GM12878 (cell line): ENCODE measurements at regions not wholly inside any gene's neighbourhood (a gene's known extent, or its start where the extent isn't known, plus 50 kb on each side); places are given as distances from the start of the nearest gene placed in this dataset.

Source experiments
- ATAC-seq: fragments of 200-7000 bp; cut with Tn5 transposase; 3 replicates; pipeline ENCODE4 v1.9.1; 2020; ENCODE audit warnings: mild to moderate bottlenecking, moderate library complexity
- BruUV-seq: library from RNA; stranded (reverse); fragments of 400-500 nt; replicated peaks from 2 replicates; lab custom pipeline; 2021; lab: Mats Ljungman, UMichigan
- CTCF ChIA-PET: fragments of 300-600 bp; sonication (Branson Sonifier 250); formaldehyde crosslinking; extraction: SDS; loops from one replicate; lab custom pipeline; 2021; ENCODE audit warnings: inconsistent platforms; lab: Yijun Ruan, JAX
- POLR2A ChIA-PET: fragments of 350-600 bp; formaldehyde crosslinking; extraction: SDS; loops from one replicate; lab custom pipeline; 2021; ENCODE audit warnings: inconsistent platforms; lab: Charles Lee
- RAD21 ChIA-PET: fragments of 300-600 bp; sonication (Branson Sonifier 250); formaldehyde crosslinking; loops from one replicate; lab custom pipeline; 2023; ENCODE audit warnings: antibody characterized with exemption; ENCODE audit not compliant: unreplicated experiment; lab: Charles Lee
- SMC1A ChIA-PET: fragments of 300-600 bp; sonication (Branson Sonifier 250); formaldehyde crosslinking; loops from one replicate; lab custom pipeline; 2023; ENCODE audit not compliant: unreplicated experiment, uncharacterized antibody; lab: Charles Lee
- DNase-seq: peaks from one replicate; pipeline ENCODE4 v3.0.0-alpha.2; 2011; ENCODE audit warnings: low read depth, low spot score
- FAIRE-seq: peaks from 3 replicates; lab custom pipeline; 2011; peaks lifted over from hg19 to GRCh38; lab: Jason Lieb, UNC
- H2AFZ ChIP-seq: 2 replicates; pipeline ENCODE4 v1.6.0; 2011; ENCODE audit warnings: low read depth, low read length, control low read depth; ENCODE audit not compliant: control insufficient read depth
- H3K27ac ChIP-seq: 2 replicates; pipeline ENCODE4 v1.5.1; 2011; ENCODE audit warnings: control low read depth; ENCODE audit not compliant: control insufficient read depth, insufficient read depth
- H3K27me3 ChIP-seq, 2 experiments: replicated peaks in 1 of 2; 2 replicates each; pipeline versions ENCODE4 v1.6.0 to v1.6.1; 2011; ENCODE audit warnings: low read length in 1 of 2; ENCODE audit not compliant: control insufficient read depth in 2 of 2, insufficient read depth in 2 of 2
- H3K36me3 ChIP-seq, 2 experiments: 2 replicates each; pipeline ENCODE4 v1.5.1; 2011; ENCODE audit warnings: low read length in 1 of 2; ENCODE audit not compliant: control insufficient read depth in 2 of 2, insufficient read depth in 2 of 2
- H3K4me1 ChIP-seq: 2 replicates; pipeline ENCODE4 v1.6.1; 2011; ENCODE audit warnings: mild to moderate bottlenecking, low read length, moderate library complexity, mixed read lengths; ENCODE audit not compliant: control insufficient read depth, insufficient read depth
- H3K4me2 ChIP-seq: 2 replicates; pipeline ENCODE4 v1.6.0; 2011; ENCODE audit warnings: control low read depth; ENCODE audit not compliant: control insufficient read depth, insufficient read depth
- H3K4me3 ChIP-seq: fragments of 200-600 bp; sonication (generic); 2 replicates; pipeline ENCODE4 v1.5.1; 2016
- H3K79me2 ChIP-seq: 2 replicates; pipeline ENCODE4 v1.6.0; 2011; ENCODE audit warnings: low read length; ENCODE audit not compliant: control insufficient read depth, insufficient read depth
- H3K9ac ChIP-seq: 2 replicates; pipeline ENCODE4 v1.8.0; 2011; ENCODE audit warnings: low read length, control low read depth, mixed read lengths; ENCODE audit not compliant: control insufficient read depth, insufficient read depth
- H3K9me3 ChIP-seq: replicated peaks from 3 replicates; pipeline ENCODE4 v1.5.1; 2011; ENCODE audit warnings: mild to moderate bottlenecking, low read length; ENCODE audit not compliant: control insufficient read depth, insufficient read depth
- H4K20me1 ChIP-seq: 2 replicates; pipeline ENCODE4 v1.6.0; 2011; ENCODE audit not compliant: control insufficient read depth, insufficient read depth
- MTA2 ChIP-seq: fragments of 450-650 bp; IDR thresholded peaks from 2 replicates; pipeline ENCODE4 v1.6.1; 2016; ENCODE audit warnings: low read depth, mild to moderate bottlenecking, moderate library complexity
- NFIC ChIP-seq: IDR thresholded peaks from 2 replicates; pipeline ENCODE4 v1.6.1; 2012; ENCODE audit warnings: low read depth, mild to moderate bottlenecking, inconsistent platforms, low read length, moderate library complexity
- NR2C2 ChIP-seq: IDR thresholded peaks from 2 replicates; pipeline ENCODE4 v1.6.1; 2011; ENCODE audit warnings: borderline replicate concordance, low read depth; ENCODE audit not compliant: control insufficient read depth, insufficient read length
- RCOR1 ChIP-seq: conservative IDR thresholded peaks from 2 replicates; pipeline ENCODE4 v1.6.1; 2012; ENCODE audit warnings: low read depth, low read length, improper control_type of control experiment
- RELA ChIP-seq: fragments of 450-650 bp; IDR thresholded peaks from 2 replicates; pipeline ENCODE4 v1.8.0; 2014; ENCODE audit warnings: borderline replicate concordance; ENCODE audit not compliant: partially characterized antibody
- RUNX3 ChIP-seq: IDR thresholded peaks from 2 replicates; pipeline ENCODE4 v1.6.1; 2012; ENCODE audit warnings: low read length, inconsistent platforms
- SREBF2 ChIP-seq: IDR thresholded peaks from 2 replicates; pipeline ENCODE4 v1.6.1; 2012; ENCODE audit warnings: mild to moderate bottlenecking, low read length
- TBL1XR1 ChIP-seq: IDR thresholded peaks from 2 replicates; pipeline ENCODE4 v1.6.1; 2012; ENCODE audit warnings: low read depth, low read length, improper control_type of control experiment
- YBX1 ChIP-seq: fragments of 450-650 bp; IDR thresholded peaks from 2 replicates; pipeline ENCODE4 v1.6.1; 2016; ENCODE audit warnings: antibody characterized with exemption
- ZNF207 ChIP-seq: fragments of 450-650 bp; IDR thresholded peaks from 2 replicates; pipeline ENCODE4 v1.6.1; 2014; ENCODE audit warnings: antibody characterized with exemption, mild to moderate bottlenecking, borderline replicate concordance
- WGBS: methylation state at CpG from one replicate; pipeline ENCODE4 v1.1.6; 2016; ENCODE audit warnings: low lambda C conversion rate; ENCODE audit not compliant: insufficient replicate concordance, insufficient coverage; ENCODE audit errors: missing lambda C conversion rate; 5-methylcytosine and 5-hydroxymethylcytosine counted together
- in situ Hi-C: fragments of 300-500 bp; cut with MboI; formaldehyde crosslinking; loops from 9 replicates; pipeline ENCODE4 v1.14.3; 2018; ENCODE audit warnings: mixed read lengths
- intact Hi-C: fragments of 100-400 bp; cut with micrococcal nuclease; formaldehyde crosslinking; loops from one replicate; pipeline ENCODE4 v1.14.2; 2022; ENCODE audit not compliant: unreplicated experiment
- TF ChIP-seq, protein P1 (sequence below): fragments of 450-650 bp; IDR thresholded peaks from 2 replicates; pipeline ENCODE4 v1.6.1; 2017; ENCODE audit warnings: mild to moderate bottlenecking, moderate library complexity
- TF ChIP-seq, protein P2 (sequence below): fragments of 450-650 bp; IDR thresholded peaks from 2 replicates; pipeline ENCODE4 v1.6.1; 2017; ENCODE audit warnings: mild to moderate bottlenecking
- TF ChIP-seq, protein P3 (sequence below): fragments of 450-650 bp; formaldehyde crosslinking; IDR thresholded peaks from 2 replicates; pipeline ENCODE4 v1.4.0; 2020; ENCODE audit warnings: mild to moderate bottlenecking, moderate library complexity

DNA sequence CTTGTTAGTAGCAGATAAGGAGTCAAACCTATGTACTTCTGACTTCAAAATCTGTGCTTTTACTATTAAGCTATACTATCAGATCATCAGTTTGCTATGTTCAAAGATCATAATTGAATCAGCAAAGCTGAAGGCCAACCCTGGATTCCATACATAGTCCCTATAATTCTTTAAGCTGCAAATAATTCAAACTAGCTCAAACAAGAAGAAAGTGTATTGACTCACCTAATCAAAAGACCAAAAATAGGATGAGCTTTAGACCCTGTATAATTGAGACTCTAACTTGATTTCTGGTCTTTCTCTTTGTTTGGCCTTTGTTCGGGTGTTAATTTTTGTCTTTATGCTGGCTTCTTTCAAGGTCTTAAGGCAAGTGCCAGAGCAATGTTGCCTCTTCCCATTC, 213.7 kb downstream of the CWF19L2 start:
- SMC1A ChIA-PET, result interaction anchor here (0.9 kb wide), 1 partner anchor 12 kb away, joined by 3 read pairs; no protein-coding TSS in a partner anchor
- no peak for DNase-seq
- H3K27me3 ChIP-seq, result no peaks in the 10 kb centered on the region
- H3K79me2 ChIP-seq, result no peaks in the 10 kb centered on the region
- FAIRE-seq, result no peak
- POLR2A ChIA-PET, result interaction anchor here (0.6 kb wide), 1 partner anchor 24 kb away, joined by 3 read pairs; no protein-coding TSS in a partner anchor
- no peaks in the 10 kb centered on the region for H3K4me1 ChIP-seq
- no peaks in the 10 kb centered on the region for H3K9me3 ChIP-seq
- no peak overlapping the region for H3K27ac ChIP-seq
- no peaks in the 10 kb centered on the region for H3K36me3 ChIP-seq
- intact Hi-C loops, result no loop called here
- H3K9ac ChIP-seq, result no peak overlapping the region
- in situ Hi-C loops, result no loop called here
- RAD21 ChIA-PET, result no interaction called here
- CTCF ChIA-PET, result no interaction called here
- no peak overlapping the region for H2AFZ ChIP-seq
- H4K20me1 ChIP-seq, result no peaks in the 10 kb centered on the region
- no peak overlapping the region for H3K4me2 ChIP-seq
- no peak for ATAC-seq
- no TSS peak for BruUV-seq
- WGBS, result 94% methylated on average over 1 of the region's 1 CpG
- H3K4me3 ChIP-seq, result no peak overlapping the region
- TF ChIP-seq NR2C2, result no peak
- no peak for TF ChIP-seq TBL1XR1
- TF ChIP-seq, protein P1, sequence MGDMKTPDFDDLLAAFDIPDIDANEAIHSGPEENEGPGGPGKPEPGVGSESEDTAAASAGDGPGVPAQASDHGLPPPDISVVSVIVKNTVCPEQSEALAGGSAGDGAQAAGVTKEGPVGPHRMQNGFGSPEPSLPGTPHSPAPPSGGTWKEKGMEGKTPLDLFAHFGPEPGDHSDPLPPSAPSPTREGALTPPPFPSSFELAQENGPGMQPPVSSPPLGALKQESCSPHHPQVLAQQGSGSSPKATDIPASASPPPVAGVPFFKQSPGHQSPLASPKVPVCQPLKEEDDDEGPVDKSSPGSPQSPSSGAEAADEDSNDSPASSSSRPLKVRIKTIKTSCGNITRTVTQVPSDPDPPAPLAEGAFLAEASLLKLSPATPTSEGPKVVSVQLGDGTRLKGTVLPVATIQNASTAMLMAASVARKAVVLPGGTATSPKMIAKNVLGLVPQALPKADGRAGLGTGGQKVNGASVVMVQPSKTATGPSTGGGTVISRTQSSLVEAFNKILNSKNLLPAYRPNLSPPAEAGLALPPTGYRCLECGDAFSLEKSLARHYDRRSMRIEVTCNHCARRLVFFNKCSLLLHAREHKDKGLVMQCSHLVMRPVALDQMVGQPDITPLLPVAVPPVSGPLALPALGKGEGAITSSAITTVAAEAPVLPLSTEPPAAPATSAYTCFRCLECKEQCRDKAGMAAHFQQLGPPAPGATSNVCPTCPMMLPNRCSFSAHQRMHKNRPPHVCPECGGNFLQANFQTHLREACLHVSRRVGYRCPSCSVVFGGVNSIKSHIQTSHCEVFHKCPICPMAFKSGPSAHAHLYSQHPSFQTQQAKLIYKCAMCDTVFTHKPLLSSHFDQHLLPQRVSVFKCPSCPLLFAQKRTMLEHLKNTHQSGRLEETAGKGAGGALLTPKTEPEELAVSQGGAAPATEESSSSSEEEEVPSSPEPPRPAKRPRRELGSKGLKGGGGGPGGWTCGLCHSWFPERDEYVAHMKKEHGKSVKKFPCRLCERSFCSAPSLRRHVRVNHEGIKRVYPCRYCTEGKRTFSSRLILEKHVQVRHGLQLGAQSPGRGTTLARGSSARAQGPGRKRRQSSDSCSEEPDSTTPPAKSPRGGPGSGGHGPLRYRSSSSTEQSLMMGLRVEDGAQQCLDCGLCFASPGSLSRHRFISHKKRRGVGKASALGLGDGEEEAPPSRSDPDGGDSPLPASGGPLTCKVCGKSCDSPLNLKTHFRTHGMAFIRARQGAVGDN, result no peak
- no peak for TF ChIP-seq NFIC
- TF ChIP-seq SREBF2, result no peak
- no peak for TF ChIP-seq RCOR1
- no peak for TF ChIP-seq MTA2
- TF ChIP-seq YBX1, result no peak
- TF ChIP-seq RUNX3, result no peak
- TF ChIP-seq ZNF207, result no peak
- TF ChIP-seq RELA, result no peak
- TF ChIP-seq, protein P2, sequence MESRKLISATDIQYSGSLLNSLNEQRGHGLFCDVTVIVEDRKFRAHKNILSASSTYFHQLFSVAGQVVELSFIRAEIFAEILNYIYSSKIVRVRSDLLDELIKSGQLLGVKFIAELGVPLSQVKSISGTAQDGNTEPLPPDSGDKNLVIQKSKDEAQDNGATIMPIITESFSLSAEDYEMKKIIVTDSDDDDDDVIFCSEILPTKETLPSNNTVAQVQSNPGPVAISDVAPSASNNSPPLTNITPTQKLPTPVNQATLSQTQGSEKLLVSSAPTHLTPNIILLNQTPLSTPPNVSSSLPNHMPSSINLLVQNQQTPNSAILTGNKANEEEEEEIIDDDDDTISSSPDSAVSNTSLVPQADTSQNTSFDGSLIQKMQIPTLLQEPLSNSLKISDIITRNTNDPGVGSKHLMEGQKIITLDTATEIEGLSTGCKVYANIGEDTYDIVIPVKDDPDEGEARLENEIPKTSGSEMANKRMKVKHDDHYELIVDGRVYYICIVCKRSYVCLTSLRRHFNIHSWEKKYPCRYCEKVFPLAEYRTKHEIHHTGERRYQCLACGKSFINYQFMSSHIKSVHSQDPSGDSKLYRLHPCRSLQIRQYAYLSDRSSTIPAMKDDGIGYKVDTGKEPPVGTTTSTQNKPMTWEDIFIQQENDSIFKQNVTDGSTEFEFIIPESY, result no peak
- TF ChIP-seq, protein P3, sequence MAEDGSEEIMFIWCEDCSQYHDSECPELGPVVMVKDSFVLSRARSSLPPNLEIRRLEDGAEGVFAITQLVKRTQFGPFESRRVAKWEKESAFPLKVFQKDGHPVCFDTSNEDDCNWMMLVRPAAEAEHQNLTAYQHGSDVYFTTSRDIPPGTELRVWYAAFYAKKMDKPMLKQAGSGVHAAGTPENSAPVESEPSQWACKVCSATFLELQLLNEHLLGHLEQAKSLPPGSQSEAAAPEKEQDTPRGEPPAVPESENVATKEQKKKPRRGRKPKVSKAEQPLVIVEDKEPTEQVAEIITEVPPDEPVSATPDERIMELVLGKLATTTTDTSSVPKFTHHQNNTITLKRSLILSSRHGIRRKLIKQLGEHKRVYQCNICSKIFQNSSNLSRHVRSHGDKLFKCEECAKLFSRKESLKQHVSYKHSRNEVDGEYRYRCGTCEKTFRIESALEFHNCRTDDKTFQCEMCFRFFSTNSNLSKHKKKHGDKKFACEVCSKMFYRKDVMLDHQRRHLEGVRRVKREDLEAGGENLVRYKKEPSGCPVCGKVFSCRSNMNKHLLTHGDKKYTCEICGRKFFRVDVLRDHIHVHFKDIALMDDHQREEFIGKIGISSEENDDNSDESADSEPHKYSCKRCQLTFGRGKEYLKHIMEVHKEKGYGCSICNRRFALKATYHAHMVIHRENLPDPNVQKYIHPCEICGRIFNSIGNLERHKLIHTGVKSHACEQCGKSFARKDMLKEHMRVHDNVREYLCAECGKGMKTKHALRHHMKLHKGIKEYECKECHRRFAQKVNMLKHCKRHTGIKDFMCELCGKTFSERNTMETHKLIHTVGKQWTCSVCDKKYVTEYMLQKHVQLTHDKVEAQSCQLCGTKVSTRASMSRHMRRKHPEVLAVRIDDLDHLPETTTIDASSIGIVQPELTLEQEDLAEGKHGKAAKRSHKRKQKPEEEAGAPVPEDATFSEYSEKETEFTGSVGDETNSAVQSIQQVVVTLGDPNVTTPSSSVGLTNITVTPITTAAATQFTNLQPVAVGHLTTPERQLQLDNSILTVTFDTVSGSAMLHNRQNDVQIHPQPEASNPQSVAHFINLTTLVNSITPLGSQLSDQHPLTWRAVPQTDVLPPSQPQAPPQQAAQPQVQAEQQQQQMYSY (CRISPR knock-in tag), result no peak
